Mammary epithelial cell (primary cell): ENCODE measurements at regions not wholly inside any gene's neighbourhood (a gene's known extent, or its start where the extent isn't known, plus 50 kb on each side); places are given as distances from the start of the nearest gene placed in this dataset.

Experiments used
- CTCF ChIP-seq, 2 donors: IDR thresholded peaks in 1 of 2; conservative IDR thresholded peaks in 1 of 2; 2 replicates each; pipeline ENCODE4 v1.5.1; 2011 to 2012; ENCODE audit warnings: inconsistent platforms in 2 of 2, low read length in 2 of 2, mild to moderate bottlenecking in 2 of 2, control low read depth in 1 of 2, low read depth in 1 of 2; ENCODE audit not compliant: insufficient read depth in 1 of 2; ENCODE audit errors: extremely low read depth in 1 of 2
- EZH2 ChIP-seq: IDR thresholded peaks from 2 replicates; pipeline ENCODE4 v1.6.1; 2012; ENCODE audit warnings: low read length, inconsistent platforms, borderline replicate concordance

GRCh38 chr11:70739811-70740487 lies 341.6 kb downstream of the CTTN start:
- TF ChIP-seq CTCF (conservative IDR thresholded peaks at IDR 0.05 in 1 of 2, IDR thresholded peaks at IDR 0.05 in 1 of 2; ENCODE audit: extremely low read depth in 1 of 2, insufficient read depth in 1 of 2, low read depth in 1 of 2, low read length in 2 of 2), result no peak
- TF ChIP-seq EZH2, result no peak
